H1 (cell line): ENCODE measurements at regions not wholly inside any gene's neighbourhood (a gene's known extent, or its start where the extent isn't known, plus 50 kb on each side); places are given as distances from the start of the nearest gene placed in this dataset.

Experiments
- SIX5 ChIP-seq: IDR thresholded peaks from 2 replicates; pipeline ENCODE4 v1.6.1; 2011; ENCODE audit warnings: mild to moderate bottlenecking, low read depth, low read length
- TF ChIP-seq, protein P1 (sequence below): IDR thresholded peaks from 2 replicates; pipeline ENCODE4 v1.6.1; 2011; ENCODE audit warnings: low read depth, mild to moderate bottlenecking, low read length; ENCODE audit not compliant: insufficient read depth

GRCh38 chr1:168982778-168983177 is 123.7 kb upstream of the ATP1B1 start (continued):
- TF ChIP-seq, protein P1, sequence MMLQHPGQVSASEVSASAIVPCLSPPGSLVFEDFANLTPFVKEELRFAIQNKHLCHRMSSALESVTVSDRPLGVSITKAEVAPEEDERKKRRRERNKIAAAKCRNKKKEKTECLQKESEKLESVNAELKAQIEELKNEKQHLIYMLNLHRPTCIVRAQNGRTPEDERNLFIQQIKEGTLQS: no peak
- TF ChIP-seq SIX5: no peak
- TF ChIP-seq, all 59 proteins: peak for 0
